ENCODE measurements at regions not wholly inside any gene's neighbourhood (a gene's known extent, or its start where the extent isn't known, plus 50 kb on each side); places are given as distances from the start of the nearest gene placed in this dataset.

GRCh38 chrX:116243039-116243438 lies 72.5 kb downstream of the AGTR2 start:
- no peak for TF ChIP-seq CTCF (optimal IDR thresholded peaks at IDR 0.05 in 1 of 3, IDR thresholded peaks at IDR 0.05 in 1 of 3, conservative IDR thresholded peaks at IDR 0.05 in 1 of 3; ENCODE audit: extremely low read depth in 1 of 3, insufficient read depth in 2 of 3, low read length in 3 of 3)
- TF ChIP-seq EZH2 (IDR thresholded peaks at IDR 0.05; ENCODE audit: low read length), result no peak
